SU-DHL-6 (cell line): ENCODE measurements at regions not wholly inside any gene's neighbourhood (a gene's known extent, or its start where the extent isn't known, plus 50 kb on each side); places are given as distances from the start of the nearest gene placed in this dataset.

Experiments used
- EZH2phosphoT487 ChIP-seq: fragments of 200-600 bp; sonication (generic), shearing (Covaris generic); conservative IDR thresholded peaks from 2 replicates; pipeline ENCODE4 v1.6.1; 2018; ENCODE audit warnings: mild to moderate bottlenecking, antibody characterized with exemption, low read length, moderate library complexity, mixed read lengths
- TF ChIP-seq, protein P1 (sequence below): fragments of 200-600 bp; sonication (generic); IDR thresholded peaks from one replicate; pipeline ENCODE4 v1.5.1; 2017; ENCODE audit warnings: antibody characterized with exemption, mild to moderate bottlenecking, low read length, moderate library complexity; ENCODE audit not compliant: insufficient read depth, poor library complexity, severe bottlenecking

DNA sequence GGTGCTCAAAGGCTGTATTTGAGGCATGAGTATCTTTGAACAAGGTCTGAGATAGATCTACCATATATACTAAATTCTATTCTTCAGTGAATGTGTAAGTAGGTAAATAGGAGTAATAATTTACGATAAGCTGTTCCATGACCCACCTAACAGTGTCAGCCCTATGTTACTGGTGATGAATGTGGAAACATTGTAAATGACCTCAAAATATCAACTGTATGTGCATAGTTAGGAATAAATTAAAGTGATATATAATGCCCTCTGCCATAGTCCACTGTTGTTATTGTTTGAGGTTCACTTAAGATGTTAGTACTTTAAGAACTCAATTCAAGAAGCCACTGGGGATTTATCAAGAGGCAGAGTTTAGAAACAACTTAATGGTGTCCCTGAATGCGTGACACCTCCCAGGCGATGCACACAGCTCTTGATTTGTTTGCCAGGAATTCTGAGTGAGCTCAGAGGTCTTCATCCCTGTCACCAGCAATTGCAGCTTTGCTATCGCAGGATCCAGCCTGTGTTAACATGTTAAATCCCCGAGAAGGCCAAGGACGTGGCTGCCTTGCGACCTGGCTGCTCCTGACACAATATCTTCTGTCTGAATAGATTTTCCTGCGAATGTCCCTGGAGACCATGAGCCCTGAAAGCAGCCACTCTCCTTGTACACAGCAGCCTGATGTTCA is 104.9 kb downstream of the KLF6 start:
- TF ChIP-seq, protein P1, sequence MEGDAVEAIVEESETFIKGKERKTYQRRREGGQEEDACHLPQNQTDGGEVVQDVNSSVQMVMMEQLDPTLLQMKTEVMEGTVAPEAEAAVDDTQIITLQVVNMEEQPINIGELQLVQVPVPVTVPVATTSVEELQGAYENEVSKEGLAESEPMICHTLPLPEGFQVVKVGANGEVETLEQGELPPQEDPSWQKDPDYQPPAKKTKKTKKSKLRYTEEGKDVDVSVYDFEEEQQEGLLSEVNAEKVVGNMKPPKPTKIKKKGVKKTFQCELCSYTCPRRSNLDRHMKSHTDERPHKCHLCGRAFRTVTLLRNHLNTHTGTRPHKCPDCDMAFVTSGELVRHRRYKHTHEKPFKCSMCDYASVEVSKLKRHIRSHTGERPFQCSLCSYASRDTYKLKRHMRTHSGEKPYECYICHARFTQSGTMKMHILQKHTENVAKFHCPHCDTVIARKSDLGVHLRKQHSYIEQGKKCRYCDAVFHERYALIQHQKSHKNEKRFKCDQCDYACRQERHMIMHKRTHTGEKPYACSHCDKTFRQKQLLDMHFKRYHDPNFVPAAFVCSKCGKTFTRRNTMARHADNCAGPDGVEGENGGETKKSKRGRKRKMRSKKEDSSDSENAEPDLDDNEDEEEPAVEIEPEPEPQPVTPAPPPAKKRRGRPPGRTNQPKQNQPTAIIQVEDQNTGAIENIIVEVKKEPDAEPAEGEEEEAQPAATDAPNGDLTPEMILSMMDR: no peak
- no peak for TF ChIP-seq EZH2phosphoT487
